ENCODE measurements at regions not wholly inside any gene's neighbourhood (a gene's known extent, or its start where the extent isn't known, plus 50 kb on each side); places are given as distances from the start of the nearest gene placed in this dataset.

DNA sequence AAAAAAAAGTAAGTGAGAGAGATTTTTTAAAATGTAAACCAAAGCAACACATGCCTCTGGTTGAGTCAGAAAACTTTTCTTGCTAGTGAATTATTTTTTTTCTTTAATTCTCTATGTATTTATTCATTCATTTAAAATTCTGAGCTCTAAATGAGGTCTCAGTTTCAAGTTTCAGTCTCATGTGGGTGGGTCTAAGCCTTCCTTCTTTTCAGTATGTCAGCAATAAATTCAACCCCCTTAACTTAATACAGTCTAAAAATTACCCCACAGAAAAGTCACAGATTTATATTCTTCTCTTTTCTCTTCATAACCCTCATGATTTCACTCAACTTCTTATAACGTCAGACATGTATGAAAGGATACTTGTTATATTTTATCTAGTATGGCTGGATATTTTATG lies 663.3 kb upstream of the PTCHD4 start:
- Histone ChIP-seq H3K9ac (ENCODE audit: control insufficient read depth, insufficient read depth, low read length) (no peak overlapping the region), H3K27me3 (replicated peaks in 1 of 2; ENCODE audit: control insufficient read depth in 2 of 2, insufficient read depth in 2 of 2, low read length in 1 of 2) (no peaks in the 10 kb centered on the region), H4K20me1 (ENCODE audit: control insufficient read depth, insufficient read depth) (no peaks in the 10 kb centered on the region), H3K9me3 (replicated peaks; ENCODE audit: control insufficient read depth, insufficient read depth, low read length) (no peaks in the 10 kb centered on the region), H2AFZ (ENCODE audit: control insufficient read depth, low read depth, low read length) (no peak overlapping the region), H3K4me2 (ENCODE audit: control insufficient read depth, insufficient read depth) (no peak overlapping the region), H3K4me1 (ENCODE audit: control insufficient read depth, insufficient read depth, low read length) (no peaks in the 10 kb centered on the region), H3K4me3 (no peak overlapping the region), H3K79me2 (ENCODE audit: control insufficient read depth, insufficient read depth, low read length) (no peaks in the 10 kb centered on the region), H3K36me3 (ENCODE audit: control insufficient read depth in 2 of 2, insufficient read depth in 2 of 2, low read length in 1 of 2) (no peaks in the 10 kb centered on the region), H3K27ac (ENCODE audit: control insufficient read depth, insufficient read depth) (no peak overlapping the region)
- TF ChIP-seq JUND (IDR thresholded peaks at IDR 0.05; ENCODE audit: low read depth, low read length) (no peak), NKRF (conservative IDR thresholded peaks at IDR 0.05) (no peak), KDM1A (IDR thresholded peaks at IDR 0.05; ENCODE audit: borderline replicate concordance) (no peak)
- FAIRE-seq (no peak), DNase-seq (ENCODE audit: low read depth, low spot score) (no peak), ATAC-seq (no peak)
- POLR2A ChIA-PET: no interaction called here
- CTCF ChIA-PET: no interaction called here
- WGBS (ENCODE audit: insufficient coverage, insufficient replicate concordance, low lambda C conversion rate, missing lambda C conversion rate): 69% methylated on average over 1 of the region's 1 CpG
- SMC1A ChIA-PET (ENCODE audit: uncharacterized antibody, unreplicated experiment): no interaction called here
- in situ Hi-C loops (cut with MboI) (no loop called here), intact Hi-C loops (cut with micrococcal nuclease; ENCODE audit: unreplicated experiment) (no loop called here)
- BruUV-seq (replicated peaks): no TSS peak
- RAD21 ChIA-PET (ENCODE audit: unreplicated experiment): no interaction called here

DNA sequence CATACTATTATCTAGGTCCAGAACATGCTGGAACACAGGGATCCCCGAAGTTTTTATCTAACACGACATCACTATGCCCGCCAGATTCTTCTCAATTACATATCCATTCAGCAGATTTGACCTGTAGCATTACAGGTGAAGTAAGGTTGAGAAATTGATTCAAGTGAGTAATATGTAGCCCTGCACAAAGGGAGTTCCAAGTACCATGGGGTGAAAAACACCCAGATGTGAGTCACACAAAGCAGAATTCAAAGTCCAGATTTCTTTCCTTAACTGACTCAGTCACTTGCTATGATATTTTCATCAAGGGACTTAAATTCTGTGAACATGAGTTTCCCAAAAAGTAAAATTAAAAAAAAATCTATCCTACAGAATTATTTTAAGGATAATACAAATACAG lies 655.4 kb upstream of the PTCHD4 start:
- TF ChIP-seq E4F1 (IDR thresholded peaks at IDR 0.05; ENCODE audit: borderline replicate concordance, partially characterized antibody) (no peak), STAT1 (conservative IDR thresholded peaks at IDR 0.05) (no peak), RAD51 (IDR thresholded peaks at IDR 0.05) (no peak), CEBPB (IDR thresholded peaks at IDR 0.05; ENCODE audit: borderline replicate concordance in 1 of 2, low read depth in 2 of 2, low read length in 2 of 2) (no peak), CBFB (IDR thresholded peaks at IDR 0.05; ENCODE audit: low read depth) (no peak), ZNF622 (IDR thresholded peaks at IDR 0.05) (no peak), IRF4 (IDR thresholded peaks at IDR 0.05; ENCODE audit: low read depth, low read length) (no peak), CHD2 (IDR thresholded peaks at IDR 0.05; ENCODE audit: borderline replicate concordance, low read depth, low read length) (no peak)
- TF ChIP-seq, protein P1, sequence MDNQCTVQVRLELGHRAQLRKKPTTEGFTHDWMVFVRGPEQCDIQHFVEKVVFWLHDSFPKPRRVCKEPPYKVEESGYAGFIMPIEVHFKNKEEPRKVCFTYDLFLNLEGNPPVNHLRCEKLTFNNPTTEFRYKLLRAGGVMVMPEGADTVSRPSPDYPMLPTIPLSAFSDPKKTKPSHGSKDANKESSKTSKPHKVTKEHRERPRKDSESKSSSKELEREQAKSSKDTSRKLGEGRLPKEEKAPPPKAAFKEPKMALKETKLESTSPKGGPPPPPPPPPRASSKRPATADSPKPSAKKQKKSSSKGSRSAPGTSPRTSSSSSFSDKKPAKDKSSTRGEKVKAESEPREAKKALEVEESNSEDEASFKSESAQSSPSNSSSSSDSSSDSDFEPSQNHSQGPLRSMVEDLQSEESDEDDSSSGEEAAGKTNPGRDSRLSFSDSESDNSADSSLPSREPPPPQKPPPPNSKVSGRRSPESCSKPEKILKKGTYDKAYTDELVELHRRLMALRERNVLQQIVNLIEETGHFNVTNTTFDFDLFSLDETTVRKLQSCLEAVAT (IDR thresholded peaks at IDR 0.05): no peak
- POLR2A ChIA-PET: no interaction called here
- no TSS peak for BruUV-seq (replicated peaks)
- RAD21 ChIA-PET (ENCODE audit: unreplicated experiment): interaction anchor here (2.7 kb wide), 1 partner anchor 978 kb away, joined by 14 read pairs; no protein-coding TSS in a partner anchor
- in situ Hi-C loops (cut with MboI) (loop anchor here (10.0 kb wide), 1 partner anchor 982 kb away; the partner anchor contains the start of gene OPN5), intact Hi-C loops (cut with micrococcal nuclease; ENCODE audit: unreplicated experiment) (loop anchor here (10.0 kb wide), 1 partner anchor 682 kb away; no protein-coding TSS in a partner anchor)
- H3K9ac ChIP-seq (ENCODE audit: control insufficient read depth, insufficient read depth, low read length): no peak overlapping the region
- no peaks in the 10 kb centered on the region for H3K9me3 ChIP-seq (replicated peaks; ENCODE audit: control insufficient read depth, insufficient read depth, low read length)
- H3K4me1 ChIP-seq (ENCODE audit: control insufficient read depth, insufficient read depth, low read length): no peaks in the 10 kb centered on the region
- SMC1A ChIA-PET (ENCODE audit: uncharacterized antibody, unreplicated experiment): no interaction called here
- no peak overlapping the region for H3K4me3 ChIP-seq
- DNase-seq (ENCODE audit: low read depth, low spot score) (no peak), ATAC-seq (no peak), FAIRE-seq (no peak)
- H3K27ac ChIP-seq (ENCODE audit: control insufficient read depth, insufficient read depth): no peak overlapping the region
- no peak overlapping the region for H2AFZ ChIP-seq (ENCODE audit: control insufficient read depth, low read depth, low read length)
- CTCF ChIA-PET: interaction anchor here (0.6 to 2.3 kb wide), 6 partner anchors 149 to 978 kb away, joined by 3 to 34 read pairs (median 4); no protein-coding TSS in a partner anchor
- H3K36me3 ChIP-seq (ENCODE audit: control insufficient read depth in 2 of 2, insufficient read depth in 2 of 2, low read length in 1 of 2): no peaks in the 10 kb centered on the region
- H4K20me1 ChIP-seq (ENCODE audit: control insufficient read depth, insufficient read depth): no peaks in the 10 kb centered on the region
- no peaks in the 10 kb centered on the region for H3K27me3 ChIP-seq (replicated peaks in 1 of 2; ENCODE audit: control insufficient read depth in 2 of 2, insufficient read depth in 2 of 2, low read length in 1 of 2)
- no peak overlapping the region for H3K4me2 ChIP-seq (ENCODE audit: control insufficient read depth, insufficient read depth)
- WGBS (ENCODE audit: insufficient coverage, insufficient replicate concordance, low lambda C conversion rate, missing lambda C conversion rate): 0% methylated on average over 3 of the region's 3 CpGs
- no peaks in the 10 kb centered on the region for H3K79me2 ChIP-seq (ENCODE audit: control insufficient read depth, insufficient read depth, low read length)

Data from GM12878 (cell line).